ENCODE measurements at regions not wholly inside any gene's neighbourhood (a gene's known extent, or its start where the extent isn't known, plus 50 kb on each side); places are given as distances from the start of the nearest gene placed in this dataset.

DNA sequence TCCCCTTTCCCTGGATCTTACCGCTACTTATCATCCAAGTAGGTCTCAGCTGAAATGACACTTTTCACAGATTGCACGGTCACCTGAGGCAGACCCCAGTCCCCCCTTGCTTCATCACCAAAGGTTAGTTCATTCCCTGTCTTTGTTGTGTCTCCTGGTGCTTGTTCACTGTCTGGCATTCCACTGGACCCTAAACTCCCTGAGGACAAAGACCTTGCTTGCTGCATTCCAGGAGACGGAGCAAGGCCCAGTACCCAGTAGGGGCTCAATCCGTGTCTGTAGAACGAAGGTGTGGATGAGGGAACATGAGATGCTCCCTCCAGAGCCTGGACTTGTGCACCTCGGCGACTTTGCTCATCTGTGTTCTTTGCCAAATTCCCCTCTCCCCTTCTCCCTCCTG lies 160.0 kb downstream of the RAB11FIP2 start:
- TF ChIP-seq, protein P1, sequence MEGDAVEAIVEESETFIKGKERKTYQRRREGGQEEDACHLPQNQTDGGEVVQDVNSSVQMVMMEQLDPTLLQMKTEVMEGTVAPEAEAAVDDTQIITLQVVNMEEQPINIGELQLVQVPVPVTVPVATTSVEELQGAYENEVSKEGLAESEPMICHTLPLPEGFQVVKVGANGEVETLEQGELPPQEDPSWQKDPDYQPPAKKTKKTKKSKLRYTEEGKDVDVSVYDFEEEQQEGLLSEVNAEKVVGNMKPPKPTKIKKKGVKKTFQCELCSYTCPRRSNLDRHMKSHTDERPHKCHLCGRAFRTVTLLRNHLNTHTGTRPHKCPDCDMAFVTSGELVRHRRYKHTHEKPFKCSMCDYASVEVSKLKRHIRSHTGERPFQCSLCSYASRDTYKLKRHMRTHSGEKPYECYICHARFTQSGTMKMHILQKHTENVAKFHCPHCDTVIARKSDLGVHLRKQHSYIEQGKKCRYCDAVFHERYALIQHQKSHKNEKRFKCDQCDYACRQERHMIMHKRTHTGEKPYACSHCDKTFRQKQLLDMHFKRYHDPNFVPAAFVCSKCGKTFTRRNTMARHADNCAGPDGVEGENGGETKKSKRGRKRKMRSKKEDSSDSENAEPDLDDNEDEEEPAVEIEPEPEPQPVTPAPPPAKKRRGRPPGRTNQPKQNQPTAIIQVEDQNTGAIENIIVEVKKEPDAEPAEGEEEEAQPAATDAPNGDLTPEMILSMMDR (conservative IDR thresholded peaks at IDR 0.05; ENCODE audit: low read length) = no peak
- no peak for TF ChIP-seq EZH2phosphoT487 (IDR thresholded peaks at IDR 0.05; ENCODE audit: borderline replicate concordance, low read depth, low read length)
